H1 (cell line): ENCODE measurements at regions not wholly inside any gene's neighbourhood (a gene's known extent, or its start where the extent isn't known, plus 50 kb on each side); places are given as distances from the start of the nearest gene placed in this dataset.

Experiments
- HDAC6 ChIP-seq: IDR thresholded peaks from one replicate; pipeline ENCODE4 v1.7.1; 2012; ENCODE audit warnings: low read depth, mild to moderate bottlenecking, inconsistent platforms, low read length, moderate library complexity
- KDM5A ChIP-seq: fragments of 200-600 bp; IDR thresholded peaks from 2 replicates; pipeline ENCODE4 v1.7.1; 2012; ENCODE audit warnings: mild to moderate bottlenecking, low read length, inconsistent platforms, mixed read lengths
- RAD21 ChIP-seq, 2 experiments: IDR thresholded peaks in 1 of 2; conservative IDR thresholded peaks in 1 of 2; 2 replicates each; pipeline ENCODE4 v1.6.1; 2011; ENCODE audit warnings: low read depth in 2 of 2, low read length in 2 of 2, improper control_type of control experiment in 1 of 2, inconsistent platforms in 1 of 2, mild to moderate bottlenecking in 1 of 2, moderate library complexity in 1 of 2
- RFX5 ChIP-seq: IDR thresholded peaks from 2 replicates; pipeline ENCODE4 v1.6.1; 2011; ENCODE audit warnings: low read depth, low read length, improper control_type of control experiment, borderline replicate concordance
- SP1 ChIP-seq: IDR thresholded peaks from 2 replicates; pipeline ENCODE4 v1.6.1; 2011; ENCODE audit warnings: low read depth, low read length
- SP2 ChIP-seq: IDR thresholded peaks from 2 replicates; pipeline ENCODE4 v1.6.1; 2012; ENCODE audit warnings: mild to moderate bottlenecking, low read length, inconsistent platforms
- TEAD4 ChIP-seq: IDR thresholded peaks from 2 replicates; pipeline ENCODE4 v1.6.1; 2012; ENCODE audit warnings: low read depth, low read length, inconsistent platforms, mixed read lengths
- YY1 ChIP-seq: IDR thresholded peaks from 2 replicates; pipeline ENCODE4 v1.6.1; 2011; ENCODE audit warnings: low read depth, mild to moderate bottlenecking, low read length
- TF ChIP-seq, protein P1 (sequence below): fragments of 300-600 bp; sonication (generic); IDR thresholded peaks from 2 replicates; pipeline ENCODE4 v1.7.1; 2012; ENCODE audit warnings: low read length, moderate library complexity, mild to moderate bottlenecking, inconsistent platforms; ENCODE audit not compliant: insufficient replicate concordance
- TF ChIP-seq, protein P2 (sequence below): IDR thresholded peaks from 2 replicates; pipeline ENCODE4 v1.6.1; 2012; ENCODE audit warnings: inconsistent platforms

DNA sequence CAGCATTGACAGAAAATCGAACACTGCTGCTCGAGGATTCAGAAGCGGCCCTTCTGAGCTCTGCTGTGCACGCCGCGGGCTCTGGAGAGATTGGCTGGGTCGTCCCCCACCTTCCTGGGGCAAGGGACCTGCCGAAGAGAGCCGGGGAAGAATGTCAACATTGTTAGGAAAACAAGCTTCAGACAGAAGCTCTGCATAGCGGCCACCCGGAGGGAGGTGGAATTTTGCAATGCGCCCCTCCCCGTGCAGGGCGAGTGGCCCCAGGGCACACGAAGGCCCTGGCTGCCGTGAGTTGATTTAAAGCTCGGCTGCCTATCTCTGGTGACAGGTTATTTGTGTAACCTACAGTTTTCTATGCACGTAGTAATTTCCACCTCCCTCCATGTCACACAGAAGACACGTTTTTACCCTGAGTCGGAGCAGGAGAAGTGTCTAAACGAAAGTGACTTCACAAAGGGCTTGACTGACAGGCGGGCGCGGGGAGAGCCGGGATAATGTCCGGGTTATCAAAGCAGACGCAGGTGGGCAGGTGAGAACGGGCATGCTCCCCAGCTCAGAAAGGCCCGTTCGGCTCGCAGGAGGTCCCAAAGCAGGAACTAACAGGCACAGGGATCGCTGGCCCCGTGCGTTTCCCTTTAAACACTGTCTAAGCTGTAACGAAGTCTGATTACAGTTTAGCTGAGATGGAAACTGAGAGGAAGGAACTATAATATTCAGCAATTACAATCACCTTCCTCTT is 84.6 kb downstream of the PDGFA start (continued):
- TF ChIP-seq, protein P1, sequence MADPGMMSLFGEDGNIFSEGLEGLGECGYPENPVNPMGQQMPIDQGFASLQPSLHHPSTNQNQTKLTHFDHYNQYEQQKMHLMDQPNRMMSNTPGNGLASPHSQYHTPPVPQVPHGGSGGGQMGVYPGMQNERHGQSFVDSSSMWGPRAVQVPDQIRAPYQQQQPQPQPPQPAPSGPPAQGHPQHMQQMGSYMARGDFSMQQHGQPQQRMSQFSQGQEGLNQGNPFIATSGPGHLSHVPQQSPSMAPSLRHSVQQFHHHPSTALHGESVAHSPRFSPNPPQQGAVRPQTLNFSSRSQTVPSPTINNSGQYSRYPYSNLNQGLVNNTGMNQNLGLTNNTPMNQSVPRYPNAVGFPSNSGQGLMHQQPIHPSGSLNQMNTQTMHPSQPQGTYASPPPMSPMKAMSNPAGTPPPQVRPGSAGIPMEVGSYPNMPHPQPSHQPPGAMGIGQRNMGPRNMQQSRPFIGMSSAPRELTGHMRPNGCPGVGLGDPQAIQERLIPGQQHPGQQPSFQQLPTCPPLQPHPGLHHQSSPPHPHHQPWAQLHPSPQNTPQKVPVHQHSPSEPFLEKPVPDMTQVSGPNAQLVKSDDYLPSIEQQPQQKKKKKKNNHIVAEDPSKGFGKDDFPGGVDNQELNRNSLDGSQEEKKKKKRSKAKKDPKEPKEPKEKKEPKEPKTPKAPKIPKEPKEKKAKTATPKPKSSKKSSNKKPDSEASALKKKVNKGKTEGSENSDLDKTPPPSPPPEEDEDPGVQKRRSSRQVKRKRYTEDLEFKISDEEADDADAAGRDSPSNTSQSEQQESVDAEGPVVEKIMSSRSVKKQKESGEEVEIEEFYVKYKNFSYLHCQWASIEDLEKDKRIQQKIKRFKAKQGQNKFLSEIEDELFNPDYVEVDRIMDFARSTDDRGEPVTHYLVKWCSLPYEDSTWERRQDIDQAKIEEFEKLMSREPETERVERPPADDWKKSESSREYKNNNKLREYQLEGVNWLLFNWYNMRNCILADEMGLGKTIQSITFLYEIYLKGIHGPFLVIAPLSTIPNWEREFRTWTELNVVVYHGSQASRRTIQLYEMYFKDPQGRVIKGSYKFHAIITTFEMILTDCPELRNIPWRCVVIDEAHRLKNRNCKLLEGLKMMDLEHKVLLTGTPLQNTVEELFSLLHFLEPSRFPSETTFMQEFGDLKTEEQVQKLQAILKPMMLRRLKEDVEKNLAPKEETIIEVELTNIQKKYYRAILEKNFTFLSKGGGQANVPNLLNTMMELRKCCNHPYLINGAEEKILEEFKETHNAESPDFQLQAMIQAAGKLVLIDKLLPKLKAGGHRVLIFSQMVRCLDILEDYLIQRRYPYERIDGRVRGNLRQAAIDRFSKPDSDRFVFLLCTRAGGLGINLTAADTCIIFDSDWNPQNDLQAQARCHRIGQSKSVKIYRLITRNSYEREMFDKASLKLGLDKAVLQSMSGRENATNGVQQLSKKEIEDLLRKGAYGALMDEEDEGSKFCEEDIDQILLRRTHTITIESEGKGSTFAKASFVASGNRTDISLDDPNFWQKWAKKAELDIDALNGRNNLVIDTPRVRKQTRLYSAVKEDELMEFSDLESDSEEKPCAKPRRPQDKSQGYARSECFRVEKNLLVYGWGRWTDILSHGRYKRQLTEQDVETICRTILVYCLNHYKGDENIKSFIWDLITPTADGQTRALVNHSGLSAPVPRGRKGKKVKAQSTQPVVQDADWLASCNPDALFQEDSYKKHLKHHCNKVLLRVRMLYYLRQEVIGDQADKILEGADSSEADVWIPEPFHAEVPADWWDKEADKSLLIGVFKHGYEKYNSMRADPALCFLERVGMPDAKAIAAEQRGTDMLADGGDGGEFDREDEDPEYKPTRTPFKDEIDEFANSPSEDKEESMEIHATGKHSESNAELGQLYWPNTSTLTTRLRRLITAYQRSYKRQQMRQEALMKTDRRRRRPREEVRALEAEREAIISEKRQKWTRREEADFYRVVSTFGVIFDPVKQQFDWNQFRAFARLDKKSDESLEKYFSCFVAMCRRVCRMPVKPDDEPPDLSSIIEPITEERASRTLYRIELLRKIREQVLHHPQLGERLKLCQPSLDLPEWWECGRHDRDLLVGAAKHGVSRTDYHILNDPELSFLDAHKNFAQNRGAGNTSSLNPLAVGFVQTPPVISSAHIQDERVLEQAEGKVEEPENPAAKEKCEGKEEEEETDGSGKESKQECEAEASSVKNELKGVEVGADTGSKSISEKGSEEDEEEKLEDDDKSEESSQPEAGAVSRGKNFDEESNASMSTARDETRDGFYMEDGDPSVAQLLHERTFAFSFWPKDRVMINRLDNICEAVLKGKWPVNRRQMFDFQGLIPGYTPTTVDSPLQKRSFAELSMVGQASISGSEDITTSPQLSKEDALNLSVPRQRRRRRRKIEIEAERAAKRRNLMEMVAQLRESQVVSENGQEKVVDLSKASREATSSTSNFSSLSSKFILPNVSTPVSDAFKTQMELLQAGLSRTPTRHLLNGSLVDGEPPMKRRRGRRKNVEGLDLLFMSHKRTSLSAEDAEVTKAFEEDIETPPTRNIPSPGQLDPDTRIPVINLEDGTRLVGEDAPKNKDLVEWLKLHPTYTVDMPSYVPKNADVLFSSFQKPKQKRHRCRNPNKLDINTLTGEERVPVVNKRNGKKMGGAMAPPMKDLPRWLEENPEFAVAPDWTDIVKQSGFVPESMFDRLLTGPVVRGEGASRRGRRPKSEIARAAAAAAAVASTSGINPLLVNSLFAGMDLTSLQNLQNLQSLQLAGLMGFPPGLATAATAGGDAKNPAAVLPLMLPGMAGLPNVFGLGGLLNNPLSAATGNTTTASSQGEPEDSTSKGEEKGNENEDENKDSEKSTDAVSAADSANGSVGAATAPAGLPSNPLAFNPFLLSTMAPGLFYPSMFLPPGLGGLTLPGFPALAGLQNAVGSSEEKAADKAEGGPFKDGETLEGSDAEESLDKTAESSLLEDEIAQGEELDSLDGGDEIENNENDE: no peak
- TF ChIP-seq SP1: no peak
- TF ChIP-seq, protein P2, sequence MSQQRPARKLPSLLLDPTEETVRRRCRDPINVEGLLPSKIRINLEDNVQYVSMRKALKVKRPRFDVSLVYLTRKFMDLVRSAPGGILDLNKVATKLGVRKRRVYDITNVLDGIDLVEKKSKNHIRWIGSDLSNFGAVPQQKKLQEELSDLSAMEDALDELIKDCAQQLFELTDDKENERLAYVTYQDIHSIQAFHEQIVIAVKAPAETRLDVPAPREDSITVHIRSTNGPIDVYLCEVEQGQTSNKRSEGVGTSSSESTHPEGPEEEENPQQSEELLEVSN: no peak
- TF ChIP-seq RAD21 (IDR thresholded peaks at IDR 0.05 in 1 of 2, conservative IDR thresholded peaks at IDR 0.05 in 1 of 2; ENCODE audit: low read depth in 2 of 2, low read length in 2 of 2): peak in 1 of 2 experiments; percentile 3; a peak in 1 of 4 replicates
- TF ChIP-seq YY1: no peak
- TF ChIP-seq TEAD4: peak; percentile 84
- no peak for TF ChIP-seq SP2
- no peak for TF ChIP-seq HDAC6
- no peak for TF ChIP-seq RFX5
- no peak for TF ChIP-seq KDM5A
